GM18519 (cell line): ENCODE measurements at regions not wholly inside any gene's neighbourhood (a gene's known extent, or its start where the extent isn't known, plus 50 kb on each side); places are given as distances from the start of the nearest gene placed in this dataset.

Source experiments
- ATAC-seq: cut with Tn5 transposase; IDR thresholded peaks from one replicate; pipeline ENCODE4 v1.9.1; 2021; ENCODE audit warnings: mild to moderate bottlenecking, moderate library complexity; ENCODE audit not compliant: unreplicated experiment, low FRiP score

DNA sequence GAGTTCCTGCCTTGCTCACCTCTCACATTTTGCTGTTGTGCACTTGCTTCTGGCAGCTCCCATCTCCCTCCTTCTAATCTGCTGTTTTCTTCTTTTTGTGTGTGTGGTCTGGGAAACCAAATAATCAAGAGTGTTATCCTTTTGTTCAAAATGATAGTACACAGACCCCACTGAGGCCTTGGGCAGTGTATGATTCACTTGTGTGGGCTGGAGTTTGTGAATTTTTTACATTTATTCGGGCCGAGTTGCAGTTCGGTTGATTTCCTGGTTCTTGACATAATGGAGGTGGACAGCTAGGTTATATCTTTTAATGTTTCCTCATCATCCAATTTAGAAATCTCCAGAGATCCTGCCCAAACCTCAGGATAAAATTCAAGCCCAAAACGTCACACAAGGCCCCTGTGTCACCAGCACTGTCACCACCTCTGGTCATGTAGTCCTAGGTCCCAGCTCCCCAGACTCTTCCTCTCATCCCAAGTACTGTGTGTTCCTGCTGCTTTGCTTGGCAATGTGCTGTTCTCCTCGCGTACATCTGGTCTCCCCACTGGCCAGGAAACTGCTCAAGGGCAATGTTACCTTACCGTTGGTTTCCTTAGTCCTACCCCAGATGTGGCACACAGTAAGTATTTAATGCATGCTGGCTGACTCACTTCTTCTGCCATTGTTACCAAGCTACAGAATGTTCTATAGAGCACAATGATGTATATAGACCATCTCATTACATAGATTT, 55.7 kb upstream of the PHACTR2 start:
- ATAC-seq: no peak

DNA sequence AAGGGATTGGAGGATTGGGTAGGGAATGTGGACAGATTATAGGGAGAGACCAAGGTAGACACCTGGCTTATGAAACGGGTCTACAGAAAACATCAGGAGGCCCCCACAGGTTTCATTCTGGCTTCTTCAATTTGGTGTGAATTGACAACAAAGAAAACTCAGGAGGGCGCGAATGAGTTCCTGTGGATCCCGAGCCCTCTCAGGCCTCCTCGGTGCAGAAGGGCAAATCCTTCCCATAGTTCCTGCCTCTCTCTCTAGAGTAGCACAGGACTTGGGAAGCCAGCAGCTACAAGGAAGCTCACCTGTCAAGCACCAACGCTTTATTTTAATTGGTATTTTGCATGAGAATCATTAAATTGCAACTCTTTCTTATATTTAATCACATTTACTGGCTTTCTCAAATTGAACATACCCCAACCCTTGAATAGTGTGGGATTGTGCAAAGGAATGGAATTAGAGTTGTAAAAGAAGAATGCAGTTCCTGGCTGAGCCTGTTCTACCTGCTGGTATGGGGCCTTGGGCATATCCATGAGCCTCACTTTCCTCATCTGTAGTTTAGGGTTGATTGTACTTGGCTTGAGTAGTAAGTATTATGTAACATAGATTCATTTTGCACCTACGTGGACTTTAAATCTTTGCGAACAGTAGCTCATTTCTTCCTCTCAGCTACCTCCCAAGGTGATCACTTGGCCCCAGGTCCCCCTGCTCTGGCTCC, 56.4 kb upstream of the PHACTR2 start:
- no peak for ATAC-seq

DNA sequence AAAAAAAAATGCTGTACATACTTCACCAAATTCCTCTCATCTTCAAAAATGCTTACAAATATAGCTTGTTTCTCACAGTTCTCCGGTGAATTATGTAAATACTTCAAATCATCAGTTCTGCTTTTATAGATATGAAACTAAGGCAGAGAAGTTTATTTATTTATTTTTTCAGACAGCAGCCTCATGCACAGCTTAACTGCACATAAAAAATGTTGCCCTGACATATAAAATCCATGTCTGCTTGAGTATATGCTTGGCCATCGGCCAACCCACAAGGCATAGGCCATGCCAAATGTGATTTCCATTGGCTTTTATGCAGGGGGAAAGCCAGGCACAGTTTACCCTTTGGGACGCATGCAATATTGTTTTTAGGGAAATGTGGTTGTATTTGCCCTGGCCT, 57.3 kb upstream of the PHACTR2 start:
- no peak for ATAC-seq

DNA sequence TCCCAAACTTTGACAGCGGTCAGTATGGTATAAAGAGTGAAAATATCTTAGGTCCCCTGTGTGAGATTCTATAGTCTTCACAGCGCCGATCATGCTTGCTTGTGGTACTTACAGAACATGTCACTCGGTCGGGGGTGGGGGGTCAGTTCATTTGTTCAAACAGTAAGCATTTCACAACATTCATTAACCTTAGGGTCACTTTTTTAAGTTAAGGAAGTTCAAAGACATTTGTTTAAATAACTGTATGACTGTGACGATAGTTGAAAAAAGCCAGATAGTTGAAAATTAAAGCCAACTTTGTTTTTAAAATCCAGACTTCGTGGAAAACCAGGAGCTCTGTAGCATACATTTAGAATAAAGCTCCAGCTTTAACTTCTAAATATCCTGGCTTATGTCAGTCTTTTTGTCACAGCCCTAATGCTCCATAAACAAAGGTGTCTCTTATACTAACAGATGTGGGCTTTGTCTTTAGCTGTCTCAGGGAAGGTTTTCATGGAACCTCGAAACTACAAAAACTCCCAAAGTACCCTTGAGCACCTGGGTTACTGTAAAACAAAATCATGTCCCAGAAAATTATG, 57.9 kb upstream of the PHACTR2 start:
- no peak for ATAC-seq

DNA sequence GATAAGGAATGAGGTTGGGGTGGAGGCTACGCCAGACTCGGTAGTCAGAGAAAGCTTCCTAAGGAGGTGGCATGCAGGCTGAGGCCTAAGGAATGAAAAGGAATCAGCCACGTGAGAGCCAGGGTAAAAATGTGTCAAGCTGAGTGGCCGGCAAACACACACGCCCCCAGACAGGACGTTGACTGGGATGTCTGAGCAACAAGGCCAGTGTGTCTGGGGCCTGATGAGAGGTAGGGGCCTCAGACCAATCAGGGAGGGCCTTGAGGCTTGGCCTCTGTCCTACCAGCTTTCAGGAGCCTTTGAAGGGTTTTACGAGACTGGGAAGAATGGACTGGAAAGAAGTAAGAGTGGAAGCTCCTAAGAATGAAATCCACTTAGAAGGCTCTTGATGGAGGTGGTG, 61.0 kb upstream of the PHACTR2 start:
- ATAC-seq: no peak

DNA sequence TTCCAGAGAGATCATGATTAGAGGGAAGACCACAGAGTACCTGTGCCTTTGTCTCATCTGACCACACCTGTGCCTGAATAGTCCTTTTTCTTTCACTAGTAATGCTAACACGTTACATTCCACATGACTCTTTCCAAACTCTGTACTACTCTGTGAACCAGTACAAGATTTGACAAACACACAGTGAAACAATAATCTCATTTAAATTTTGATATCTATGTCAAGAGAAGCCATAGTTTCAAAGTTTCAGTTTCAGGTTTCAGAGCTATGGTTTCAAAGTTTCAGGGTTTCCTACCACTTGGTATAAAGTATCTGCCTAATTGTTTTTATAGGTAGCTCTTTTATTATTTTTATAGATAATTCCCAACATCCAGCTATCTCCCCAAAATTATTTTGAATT, 62.0 kb upstream of the PHACTR2 start:
- no peak for ATAC-seq

DNA sequence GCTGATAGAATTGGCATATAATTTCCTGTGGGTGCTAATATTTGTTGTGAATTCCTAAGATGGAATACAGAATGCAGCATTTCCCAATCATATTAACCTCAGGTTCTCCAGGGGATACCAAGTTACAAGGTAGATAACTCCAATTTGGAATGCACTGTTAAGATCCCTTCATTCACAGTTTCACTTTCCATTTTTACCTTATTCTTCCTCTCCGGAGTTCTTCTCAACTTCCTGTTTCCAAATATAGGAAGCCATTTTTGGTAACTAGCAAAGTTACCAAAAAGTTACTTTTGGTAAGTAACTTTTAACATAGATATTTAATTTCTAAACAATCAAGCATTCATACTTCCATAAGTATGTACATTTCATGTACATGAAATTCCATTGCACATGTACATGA, 63.5 kb upstream of the PHACTR2 start:
- ATAC-seq: no peak

DNA sequence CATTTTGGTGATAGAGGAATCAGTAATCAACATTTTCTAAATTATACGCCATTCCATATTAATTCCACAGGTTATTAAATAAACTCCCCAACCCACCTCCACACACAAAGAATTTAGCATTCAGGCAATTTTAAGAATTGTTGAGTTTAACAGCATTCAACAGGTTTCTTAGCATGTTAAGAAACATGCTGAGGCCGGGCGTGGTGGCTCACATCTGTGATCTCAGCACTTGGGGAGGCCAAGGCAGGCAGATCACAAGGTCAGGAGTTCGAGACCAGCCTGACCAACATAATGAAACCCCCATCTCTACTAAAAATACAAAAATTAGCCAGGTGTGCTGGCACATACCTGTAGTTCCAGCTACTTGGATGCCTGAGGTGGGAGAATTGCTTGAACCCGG, 64.0 kb upstream of the PHACTR2 start:
- no peak for ATAC-seq

DNA sequence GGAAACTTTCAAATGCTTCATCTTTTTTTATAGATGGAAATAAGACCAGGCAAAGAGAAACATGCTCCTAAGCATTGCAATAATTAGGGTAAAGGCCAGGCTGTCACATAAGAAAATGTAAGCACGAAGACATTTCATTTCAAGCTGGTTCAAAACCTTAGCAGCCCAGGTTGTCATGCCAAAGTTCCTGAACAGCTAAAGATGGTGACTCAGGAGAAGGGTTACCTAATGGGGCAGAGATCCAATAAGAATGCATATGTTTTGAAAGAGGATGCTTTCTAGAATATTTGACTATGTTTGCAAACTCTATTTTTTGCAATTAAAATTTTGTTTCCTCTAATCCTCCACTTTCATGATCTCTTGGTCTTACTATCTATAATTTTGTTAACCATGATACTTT, 65.6 kb upstream of the PHACTR2 start:
- no peak for ATAC-seq

DNA sequence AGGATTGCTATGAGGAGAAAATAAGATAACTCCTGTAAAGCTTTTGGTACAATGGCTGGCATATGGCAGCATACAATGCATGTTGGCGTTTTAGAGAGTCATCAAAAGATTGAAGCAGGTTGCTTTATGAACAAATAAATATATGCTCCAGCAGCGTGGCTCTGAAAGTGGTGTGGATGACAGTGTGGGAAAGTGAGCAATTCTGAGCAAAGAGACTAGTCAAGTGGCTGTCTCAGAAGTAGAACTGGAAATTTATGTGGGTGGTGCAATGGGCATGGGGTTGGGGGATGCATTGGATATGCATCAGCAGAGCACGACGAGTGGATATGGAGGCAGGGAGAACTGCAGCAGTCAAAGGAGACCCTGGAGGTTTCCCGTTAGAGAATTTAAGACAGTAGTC, 66.2 kb upstream of the PHACTR2 start:
- ATAC-seq: no peak

DNA sequence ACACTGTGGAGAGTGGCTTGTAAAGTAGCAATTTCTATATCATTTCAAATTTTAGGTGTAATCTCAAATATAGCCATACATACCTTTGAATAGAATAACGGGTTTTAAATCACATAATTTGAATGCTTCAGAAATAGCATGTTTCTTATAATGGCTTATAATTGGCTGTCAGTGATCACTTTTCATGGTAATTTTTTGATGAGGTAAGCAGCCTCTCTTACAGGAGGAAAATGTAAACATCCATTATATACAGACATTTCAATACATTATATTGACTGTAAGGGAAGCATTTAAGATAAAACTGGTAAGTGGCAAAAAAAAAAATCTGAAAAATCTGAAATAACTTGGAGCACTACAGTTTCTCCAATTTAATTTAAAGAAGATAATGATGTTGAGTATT, 67.8 kb upstream of the PHACTR2 start:
- ATAC-seq: no peak

DNA sequence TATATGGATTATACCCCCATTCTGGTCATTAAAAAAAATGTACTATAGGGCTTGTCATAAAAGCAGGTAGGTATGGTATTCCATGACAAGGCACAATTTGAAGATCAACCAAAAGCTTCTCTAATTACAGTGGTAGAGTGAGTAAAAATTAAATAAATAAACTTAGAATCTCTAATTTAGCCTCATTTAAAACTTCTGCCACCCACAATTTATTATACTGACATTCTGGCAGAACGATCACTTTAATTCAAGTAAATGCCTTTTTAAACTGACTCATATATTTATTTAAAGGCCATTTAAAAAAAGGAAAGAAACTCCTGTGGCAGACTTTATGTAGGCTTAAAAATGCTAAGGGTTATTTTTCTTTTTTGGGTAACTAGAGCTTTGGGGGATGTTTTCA, 68.3 kb upstream of the PHACTR2 start:
- no peak for ATAC-seq

DNA sequence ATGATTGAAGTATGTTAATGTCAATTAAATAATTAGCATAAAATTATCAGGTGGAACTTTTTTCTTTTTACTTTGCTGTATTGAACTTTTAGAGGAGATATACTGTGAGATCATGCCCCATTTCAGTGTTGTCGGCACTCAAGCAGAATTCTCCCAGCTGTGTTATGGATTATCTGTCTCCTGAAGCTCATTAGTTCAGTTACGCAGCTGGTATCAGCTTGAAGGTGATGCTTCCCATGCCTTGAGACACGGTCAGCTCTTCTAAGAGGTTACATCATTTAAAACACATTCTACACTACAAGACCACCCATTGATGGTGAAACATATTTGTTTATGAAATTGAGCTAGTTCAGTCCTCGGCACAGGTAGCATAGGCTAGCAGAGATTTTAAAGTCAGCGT, 68.9 kb upstream of the PHACTR2 start:
- no peak for ATAC-seq

DNA sequence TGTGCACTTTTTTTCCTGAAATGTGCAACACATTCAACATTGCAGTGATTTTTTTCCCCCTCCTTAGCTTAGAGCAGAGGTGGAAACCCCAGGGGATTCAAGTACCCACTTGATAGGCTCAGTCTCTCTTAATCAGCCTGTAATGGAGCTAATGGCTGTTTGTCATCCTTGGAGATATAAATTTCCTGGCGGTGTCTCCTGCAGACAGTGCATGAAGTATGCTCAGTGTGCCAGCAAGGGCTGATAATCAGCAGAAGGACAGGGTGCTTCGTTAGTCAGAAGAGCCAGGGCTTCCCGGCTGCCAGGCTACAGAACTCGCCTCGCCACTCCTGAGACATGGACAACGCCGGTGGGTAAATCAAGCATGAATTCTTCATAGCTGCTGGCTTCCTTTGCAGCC, 69.8 kb upstream of the PHACTR2 start:
- ATAC-seq: no peak

DNA sequence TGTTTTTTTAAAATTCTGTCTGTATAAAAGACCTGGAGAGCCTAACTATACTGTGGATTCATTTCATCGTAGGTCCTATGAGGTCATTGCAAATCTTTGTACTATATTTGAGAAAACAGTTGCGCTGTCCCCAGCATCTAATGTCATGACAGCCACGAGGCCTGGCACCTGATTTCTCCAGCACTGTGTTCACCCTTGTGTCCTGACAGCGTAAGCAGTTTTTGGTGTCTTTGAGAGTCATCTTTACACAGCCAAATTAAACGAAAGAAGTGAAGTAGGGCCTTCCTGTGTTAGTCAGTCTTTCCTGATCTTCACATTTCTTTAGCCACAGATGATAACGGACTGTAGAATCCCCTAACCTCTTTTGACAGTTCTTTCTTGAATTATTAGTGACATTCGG, 70.6 kb upstream of the PHACTR2 start:
- ATAC-seq: no peak

DNA sequence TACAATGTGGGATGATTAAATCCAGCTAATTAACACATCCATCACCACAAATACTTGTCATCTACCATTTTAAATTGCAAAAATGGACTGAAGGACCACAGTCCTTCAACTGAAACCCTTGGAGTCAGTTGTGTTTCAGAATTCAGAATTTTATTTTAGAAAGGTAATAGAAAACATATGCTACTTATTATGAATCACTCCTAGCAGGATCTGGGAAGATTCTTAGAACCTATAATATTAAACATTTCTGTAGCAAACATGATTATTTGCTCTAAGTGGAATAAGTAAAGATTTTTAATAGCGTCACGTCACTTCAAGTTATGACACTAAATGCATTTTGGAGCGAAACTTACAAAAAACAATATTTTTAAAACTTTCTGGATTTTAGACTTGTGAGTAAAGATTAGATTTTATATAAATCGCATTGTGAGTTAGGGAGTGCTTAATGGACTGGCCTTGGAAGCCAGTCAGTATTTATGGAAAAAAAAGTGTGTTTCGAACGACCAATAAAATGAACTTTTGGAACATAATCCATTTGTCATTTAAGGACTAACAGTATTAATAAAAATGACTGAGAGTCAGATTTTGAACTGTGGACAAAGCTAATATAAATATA, 71.8 kb upstream of the PHACTR2 start:
- ATAC-seq: no peak

DNA sequence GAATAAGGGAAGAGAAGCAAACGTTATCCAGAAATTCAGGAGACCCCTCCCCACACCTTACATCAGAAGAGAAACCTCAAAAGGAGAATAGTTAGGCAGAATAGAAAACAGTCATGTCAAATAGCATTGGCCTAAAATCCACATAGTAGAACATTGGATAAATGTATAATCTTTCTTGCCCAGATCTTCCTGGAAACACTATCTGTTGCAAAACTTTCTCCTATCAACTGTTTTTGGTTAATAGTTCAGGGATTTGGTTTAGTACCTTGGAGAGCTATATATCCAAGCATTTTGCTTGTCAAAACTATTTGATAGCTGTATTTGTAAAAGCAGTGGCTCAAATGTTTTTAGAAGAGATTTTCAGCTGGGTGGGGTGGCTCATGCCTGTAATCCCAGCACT, 74.3 kb upstream of the PHACTR2 start:
- ATAC-seq: no peak

DNA sequence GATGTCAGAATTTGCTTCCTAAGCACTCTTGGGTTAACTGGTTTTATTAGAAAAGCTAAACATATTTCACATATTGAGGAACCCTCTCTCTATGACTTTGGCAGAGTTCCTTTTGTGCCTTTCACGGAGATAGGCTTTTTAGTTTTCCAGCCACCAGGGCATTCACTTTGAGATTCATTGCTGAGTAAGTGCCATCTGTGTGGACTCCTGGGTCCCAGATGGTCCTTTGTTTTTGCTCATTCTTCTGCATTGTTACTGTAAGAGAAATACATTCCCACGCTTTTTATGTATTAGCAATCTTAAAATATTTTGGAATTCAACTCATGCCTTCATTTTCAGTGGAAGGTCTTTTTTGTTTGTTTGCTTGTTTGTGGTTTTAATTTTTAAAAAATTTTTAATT, 76.3 kb upstream of the PHACTR2 start:
- no peak for ATAC-seq

DNA sequence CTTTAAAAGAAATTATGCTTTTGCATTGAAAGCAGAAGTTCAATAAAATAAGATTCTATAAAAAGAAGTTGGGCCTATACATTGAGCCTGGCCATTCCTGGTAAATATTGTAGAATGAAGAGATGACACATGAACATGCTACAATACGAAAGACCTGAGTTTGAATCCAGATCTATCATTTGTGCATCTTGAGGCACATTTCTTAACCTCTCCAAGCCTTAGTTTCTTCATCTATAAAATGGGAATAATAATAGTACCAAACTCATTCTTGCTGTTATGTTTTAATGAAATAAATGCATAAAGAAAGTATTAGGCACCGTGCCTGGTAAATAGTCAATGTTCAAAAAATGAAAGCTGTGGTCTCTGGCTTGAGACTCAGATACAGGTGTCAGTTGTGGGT, 76.9 kb upstream of the PHACTR2 start:
- ATAC-seq: no peak

DNA sequence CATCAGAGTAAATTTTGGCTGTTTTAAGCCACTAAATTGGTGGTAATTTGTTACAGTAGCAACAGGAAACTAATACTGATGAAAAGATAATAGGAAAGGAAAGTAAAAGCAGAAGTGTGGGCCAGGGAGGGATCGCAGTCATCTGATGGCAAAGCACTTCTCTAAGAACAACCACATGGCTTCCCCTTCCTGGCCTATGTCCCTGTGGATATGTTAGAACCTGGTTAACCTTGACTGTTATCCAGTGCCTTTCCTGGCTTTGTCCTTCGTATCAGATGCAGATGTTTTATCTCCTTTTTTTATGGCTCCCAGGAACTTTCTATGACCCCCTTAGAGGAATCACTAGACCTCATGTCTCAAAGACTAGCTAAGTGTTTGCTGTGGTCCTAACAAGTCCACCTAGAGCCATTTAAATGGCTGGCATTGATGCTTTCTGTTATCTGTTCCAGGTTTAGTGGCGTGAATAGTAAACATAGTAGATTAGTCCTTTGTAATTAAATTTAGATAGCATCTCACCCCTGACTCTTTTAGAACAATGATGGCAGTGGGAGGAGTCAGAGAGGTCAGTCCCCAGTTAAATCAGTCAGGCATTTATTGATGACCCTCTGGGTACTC, 79.2 kb upstream of the PHACTR2 start:
- ATAC-seq: peak; percentile 65

DNA sequence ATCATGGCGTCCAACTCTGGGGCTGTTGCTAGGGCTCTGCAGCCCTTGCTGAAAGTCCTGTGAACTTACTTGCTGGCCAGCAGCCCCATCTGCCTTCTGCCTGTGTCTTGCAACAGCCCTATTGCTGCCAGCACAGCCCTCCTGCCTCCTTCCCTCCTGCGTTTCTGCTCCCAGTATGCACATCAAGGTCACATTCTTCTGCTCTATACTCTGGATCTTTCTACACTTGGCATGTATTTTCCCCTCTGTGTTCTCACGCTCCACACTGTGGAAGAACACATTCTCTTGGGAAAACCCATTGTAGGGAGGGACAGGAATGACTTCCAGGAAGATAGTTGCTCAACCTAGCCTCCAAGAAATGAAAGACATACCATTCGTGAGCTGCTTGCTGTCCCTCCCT, 80.9 kb upstream of the PHACTR2 start:
- no peak for ATAC-seq
